HG03045 (cell line): ENCODE measurements at regions not wholly inside any gene's neighbourhood (a gene's known extent, or its start where the extent isn't known, plus 50 kb on each side); places are given as distances from the start of the nearest gene placed in this dataset.

Experiments used
- ATAC-seq: cut with Tn5 transposase; IDR thresholded peaks from one replicate; pipeline ENCODE4 v1.9.1; 2021; ENCODE audit warnings: mild to moderate bottlenecking, moderate library complexity; ENCODE audit not compliant: unreplicated experiment

- no peak for ATAC-seq
Measured at GRCh38 chr1:83773059-83773458, 225.9 kb downstream of the TTLL7 start.

GRCh38 chr1:83770319-83770661, 228.6 kb downstream of the TTLL7 start:
- no peak for ATAC-seq

GRCh38 chr1:83769594-83770318, 229.2 kb downstream of the TTLL7 start:
- ATAC-seq = no peak

GRCh38 chr1:83769072-83769471, 229.9 kb downstream of the TTLL7 start:
- no peak for ATAC-seq

GRCh38 chr1:83766241-83766691, 232.7 kb downstream of the TTLL7 start:
- ATAC-seq = no peak

- ATAC-seq = no peak
Measured at GRCh38 chr1:83765125-83765524, 233.8 kb downstream of the TTLL7 start.

GRCh38 chr1:83764209-83764608, 234.7 kb downstream of the TTLL7 start:
- no peak for ATAC-seq

- no peak for ATAC-seq
Measured at GRCh38 chr1:83763361-83764095, 235.4 kb downstream of the TTLL7 start.

- no peak for ATAC-seq
Measured at GRCh38 chr1:83762416-83762815, 236.5 kb downstream of the TTLL7 start.

GRCh38 chr1:83762039-83762365, 236.9 kb downstream of the TTLL7 start:
- ATAC-seq = no peak

- ATAC-seq = peak; percentile 99
Measured at GRCh38 chr1:83761167-83762038, 237.5 kb downstream of the TTLL7 start.

- ATAC-seq = peak; percentile 4
Measured at GRCh38 chr1:83760226-83761021, 238.5 kb downstream of the TTLL7 start.

GRCh38 chr1:83756984-83757717, 241.8 kb downstream of the TTLL7 start:
- no peak for ATAC-seq

GRCh38 chr1:83751602-83752001, 247.3 kb downstream of the TTLL7 start:
- ATAC-seq = no peak

- ATAC-seq = no peak
Measured at GRCh38 chr1:83750201-83750600, 248.7 kb downstream of the TTLL7 start.

GRCh38 chr1:83747853-83748482, 251.0 kb downstream of the TTLL7 start:
- no peak for ATAC-seq

GRCh38 chr1:83746234-83746633, 252.7 kb downstream of the TTLL7 start:
- ATAC-seq = no peak

- ATAC-seq = no peak
Measured at GRCh38 chr1:83742446-83742845, 256.5 kb downstream of the TTLL7 start.

- no peak for ATAC-seq
Measured at GRCh38 chr1:83741770-83742169, 257.2 kb downstream of the TTLL7 start.

- ATAC-seq = no peak
Measured at GRCh38 chr1:83741348-83741747, 257.6 kb downstream of the TTLL7 start.
